Endothelial cell of umbilical vein (primary cell): ENCODE measurements at regions not wholly inside any gene's neighbourhood (a gene's known extent, or its start where the extent isn't known, plus 50 kb on each side); places are given as distances from the start of the nearest gene placed in this dataset.

Source experiments
- BruUV-seq: library from RNA; stranded (reverse); fragments of 400-500 nt; replicated peaks from 2 replicates; lab custom pipeline; 2021; lab: Mats Ljungman, UMichigan
- CTCF ChIA-PET: fragments of 300-600, 350-600 bp; sonication (Branson Sonifier 250); formaldehyde crosslinking; loops from one replicate; lab custom pipeline; 2021; ENCODE audit warnings: antibody characterized with exemption, inconsistent platforms; lab: Charles Lee
- POLR2A ChIA-PET: fragments of 300-600, 350-600 bp; sonication (Branson Sonifier 250); formaldehyde crosslinking; loops from one replicate; lab custom pipeline; 2021; ENCODE audit warnings: antibody characterized with exemption, inconsistent platforms; lab: Charles Lee
- DNase-seq: peaks from one replicate; pipeline ENCODE4 v3.0.0-alpha.2; 2011; ENCODE audit warnings: low read depth, low spot score
- FAIRE-seq: peaks from 2 replicates; lab custom pipeline; 2011; peaks lifted over from hg19 to GRCh38; lab: Jason Lieb, UNC
- H2AFZ ChIP-seq: 2 replicates; pipeline ENCODE4 v1.6.0; 2012; ENCODE audit warnings: low read depth, low read length, control low read depth, inconsistent platforms
- H3K27ac ChIP-seq: 2 replicates; pipeline ENCODE4 v1.5.1; 2011; ENCODE audit warnings: low read depth, mild to moderate bottlenecking, control low read depth, low read length, moderate library complexity; ENCODE audit not compliant: insufficient read depth
- H3K27me3 ChIP-seq, 2 experiments: 2 replicates each; pipeline versions ENCODE4 v1.6.0 to v1.6.1; 2011; ENCODE audit warnings: low read length in 2 of 2, mixed read lengths in 1 of 2; ENCODE audit not compliant: control insufficient read depth in 2 of 2, insufficient read depth in 2 of 2
- H3K36me3 ChIP-seq, 2 experiments: 2 replicates in 1 of 2; 3 replicates in 1 of 2; pipeline ENCODE4 v1.5.1; 2011; ENCODE audit warnings: low read length in 2 of 2, mild to moderate bottlenecking in 1 of 2, moderate library complexity in 1 of 2; ENCODE audit not compliant: control insufficient read depth in 2 of 2, insufficient read depth in 2 of 2; ENCODE audit errors: extremely low read depth in 1 of 2
- H3K4me1 ChIP-seq: 3 replicates; pipeline ENCODE4 v1.5.1; 2011; ENCODE audit warnings: mild to moderate bottlenecking, low read length; ENCODE audit not compliant: control insufficient read depth, insufficient read depth; ENCODE audit errors: extremely low read depth
- H3K4me2 ChIP-seq: 2 replicates; pipeline ENCODE4 v1.6.1; 2011; ENCODE audit warnings: low read length, control low read depth, mixed read lengths; ENCODE audit not compliant: insufficient read depth
- H3K4me3 ChIP-seq, 3 experiments: fragments of 200-600 bp in 1 of 3; sonication (generic), shearing (Covaris generic) in 1 of 3; replicated peaks in 1 of 3; 2 replicates each; pipeline ENCODE4 v1.5.1; 2011 to 2016; ENCODE audit warnings: control low read depth in 3 of 3, low read length in 3 of 3, mild to moderate bottlenecking in 2 of 3, inconsistent platforms in 1 of 3, low read depth in 1 of 3, moderate library complexity in 1 of 3; ENCODE audit not compliant: insufficient read depth in 1 of 3
- H3K79me2 ChIP-seq: 2 replicates; pipeline ENCODE4 v1.6.0; 2012; ENCODE audit warnings: low read length, inconsistent platforms; ENCODE audit not compliant: control insufficient read depth, insufficient read depth
- H3K9ac ChIP-seq: replicated peaks from 2 replicates; pipeline ENCODE3; 2011; ENCODE audit warnings: low read length, control low read depth; ENCODE audit not compliant: insufficient read depth; ENCODE audit errors: extremely low read depth
- H3K9me1 ChIP-seq: replicated peaks from 3 replicates; pipeline ENCODE4 v1.6.0; 2011; ENCODE audit warnings: mild to moderate bottlenecking, low read length; ENCODE audit not compliant: control insufficient read depth, insufficient read depth; ENCODE audit errors: extremely low read depth
- H3K9me3 ChIP-seq: replicated peaks from 2 replicates; pipeline ENCODE4 v1.5.1; 2012; ENCODE audit warnings: low read length, inconsistent platforms; ENCODE audit not compliant: control insufficient read depth, insufficient read depth
- H4K20me1 ChIP-seq: replicated peaks from 2 replicates; pipeline ENCODE3; 2011; ENCODE audit warnings: mild to moderate bottlenecking, low read length; ENCODE audit not compliant: control insufficient read depth, insufficient read depth; ENCODE audit errors: extremely low read depth
- EZH2 ChIP-seq: IDR thresholded peaks from 2 replicates; pipeline ENCODE4 v1.6.1; 2012; ENCODE audit warnings: borderline replicate concordance, low read depth, mild to moderate bottlenecking, moderate library complexity, low read length, inconsistent platforms; ENCODE audit not compliant: severe bottlenecking
- FOS ChIP-seq: IDR thresholded peaks from 2 replicates; pipeline ENCODE4 v1.6.1; 2011; ENCODE audit warnings: mild to moderate bottlenecking, low read length, moderate library complexity, borderline replicate concordance; ENCODE audit not compliant: insufficient read depth
- GATA2 ChIP-seq: IDR thresholded peaks from 2 replicates; pipeline ENCODE4 v1.7.0; 2011; ENCODE audit warnings: low read depth, mild to moderate bottlenecking, moderate library complexity, mixed read lengths, low read length; ENCODE audit not compliant: insufficient read length, insufficient read depth
- JUN ChIP-seq: IDR thresholded peaks from 2 replicates; pipeline ENCODE4 v1.6.1; 2011; ENCODE audit warnings: borderline replicate concordance, low read depth; ENCODE audit not compliant: insufficient read length, insufficient read depth
- MYC ChIP-seq: IDR thresholded peaks from one replicate; pipeline ENCODE4 v1.6.1; 2011; ENCODE audit warnings: mild to moderate bottlenecking, low read depth, low read length
- POLR2A ChIP-seq: IDR thresholded peaks from 2 replicates; pipeline ENCODE4 v1.6.1; 2012; ENCODE audit warnings: low read depth, mild to moderate bottlenecking, control low read depth, low read length
- POLR2AphosphoS5 ChIP-seq: IDR thresholded peaks from 2 replicates; pipeline ENCODE4 v1.6.1; 2012; ENCODE audit warnings: low read depth, mild to moderate bottlenecking, control low read depth, low read length, moderate library complexity; ENCODE audit not compliant: insufficient read depth
- dilution Hi-C: fragments of 300-500 bp; cut with MboI; formaldehyde crosslinking; loops from one replicate; pipeline ENCODE4 v1.15.0; 2019; ENCODE audit warnings: low sequenced_read_pairs; ENCODE audit not compliant: extremely low pct_ligation_motif_present
- intact Hi-C: fragments of 100-400 bp; cut with micrococcal nuclease; formaldehyde crosslinking; loops from one replicate; pipeline ENCODE4 v1.10.0; 2022
- TF ChIP-seq, protein P1 (sequence below), 2 donors: IDR thresholded peaks; 1 replicate in 1 of 2; 2 replicates in 1 of 2; pipeline ENCODE4 v1.5.1; 2011; ENCODE audit warnings: low read length in 2 of 2, mild to moderate bottlenecking in 2 of 2, moderate library complexity in 2 of 2, control low read depth in 1 of 2, inconsistent platforms in 1 of 2, low read depth in 1 of 2; ENCODE audit not compliant: insufficient read depth in 1 of 2; ENCODE audit errors: extremely low read depth in 1 of 2
- TF ChIP-seq, protein P2 (sequence below): IDR thresholded peaks from 2 replicates; pipeline ENCODE4 v1.6.1; 2011; ENCODE audit not compliant: insufficient read depth, insufficient read length

DNA sequence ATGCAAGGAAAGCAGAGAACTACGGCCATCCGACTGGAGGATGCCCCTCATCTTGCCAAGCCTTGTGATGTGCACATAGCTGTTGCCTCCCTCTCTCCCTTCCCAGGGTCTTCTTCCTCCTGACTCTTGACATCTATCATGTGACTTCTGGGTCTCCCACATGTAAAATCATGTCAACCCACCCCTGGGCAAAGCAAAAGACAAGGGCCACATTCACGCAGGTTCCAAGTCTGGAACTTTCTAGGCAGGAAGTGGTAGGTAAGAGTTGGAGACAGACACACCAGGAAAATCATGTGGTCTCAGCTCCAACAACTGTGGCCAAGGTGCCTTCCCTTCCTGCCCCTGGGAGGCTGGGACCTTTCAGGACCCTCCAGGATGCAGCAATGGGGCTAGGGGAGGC is 187.3 kb downstream of the CXCL12 start:
- Histone ChIP-seq H3K27me3 (no peaks in the 10 kb centered on the region), H3K9me3 (no peaks in the 10 kb centered on the region), H3K27ac (no peak overlapping the region), H3K4me3 (no peak overlapping the region), H4K20me1 (no peaks in the 10 kb centered on the region), H3K9me1 (no peaks in the 10 kb centered on the region), H3K4me1 (no peaks in the 10 kb centered on the region), H3K36me3 (no peaks in the 10 kb centered on the region), H3K79me2 (no peaks in the 10 kb centered on the region), H3K9ac (no peak overlapping the region), H2AFZ (no peak overlapping the region), H3K4me2 (no peak overlapping the region)
- FAIRE-seq = no peak
- dilution Hi-C loops = no loop called here
- CTCF ChIA-PET = no interaction called here
- TF ChIP-seq, protein P1, sequence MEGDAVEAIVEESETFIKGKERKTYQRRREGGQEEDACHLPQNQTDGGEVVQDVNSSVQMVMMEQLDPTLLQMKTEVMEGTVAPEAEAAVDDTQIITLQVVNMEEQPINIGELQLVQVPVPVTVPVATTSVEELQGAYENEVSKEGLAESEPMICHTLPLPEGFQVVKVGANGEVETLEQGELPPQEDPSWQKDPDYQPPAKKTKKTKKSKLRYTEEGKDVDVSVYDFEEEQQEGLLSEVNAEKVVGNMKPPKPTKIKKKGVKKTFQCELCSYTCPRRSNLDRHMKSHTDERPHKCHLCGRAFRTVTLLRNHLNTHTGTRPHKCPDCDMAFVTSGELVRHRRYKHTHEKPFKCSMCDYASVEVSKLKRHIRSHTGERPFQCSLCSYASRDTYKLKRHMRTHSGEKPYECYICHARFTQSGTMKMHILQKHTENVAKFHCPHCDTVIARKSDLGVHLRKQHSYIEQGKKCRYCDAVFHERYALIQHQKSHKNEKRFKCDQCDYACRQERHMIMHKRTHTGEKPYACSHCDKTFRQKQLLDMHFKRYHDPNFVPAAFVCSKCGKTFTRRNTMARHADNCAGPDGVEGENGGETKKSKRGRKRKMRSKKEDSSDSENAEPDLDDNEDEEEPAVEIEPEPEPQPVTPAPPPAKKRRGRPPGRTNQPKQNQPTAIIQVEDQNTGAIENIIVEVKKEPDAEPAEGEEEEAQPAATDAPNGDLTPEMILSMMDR (IDR thresholded peaks at IDR 0.05; ENCODE audit: extremely low read depth in 1 of 2, insufficient read depth in 1 of 2, low read depth in 1 of 2, low read length in 2 of 2) = no peak
- TF ChIP-seq EZH2 = no peak
- TF ChIP-seq FOS = no peak
- TF ChIP-seq JUN = no peak
- TF ChIP-seq, protein P2, sequence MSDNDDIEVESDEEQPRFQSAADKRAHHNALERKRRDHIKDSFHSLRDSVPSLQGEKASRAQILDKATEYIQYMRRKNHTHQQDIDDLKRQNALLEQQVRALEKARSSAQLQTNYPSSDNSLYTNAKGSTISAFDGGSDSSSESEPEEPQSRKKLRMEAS = no peak
- no peak for TF ChIP-seq POLR2A
- TF ChIP-seq MYC = no peak
- TF ChIP-seq POLR2AphosphoS5 = no peak
- TF ChIP-seq GATA2 = no peak
- POLR2A ChIA-PET = no interaction called here
- DNase-seq = no peak
- no TSS peak for BruUV-seq
- intact Hi-C loops = no loop called here
